ENCODE measurements at regions not wholly inside any gene's neighbourhood (a gene's known extent, or its start where the extent isn't known, plus 50 kb on each side); places are given as distances from the start of the nearest gene placed in this dataset.

- no peak for DNase-seq (ENCODE audit: low read depth in 2 of 2)
Measured at GRCh38 chr2:6418291-6418690, 447.4 kb downstream of the CMPK2 start.

- DNase-seq (ENCODE audit: low read depth in 2 of 2): no peak
Measured at GRCh38 chr2:6421138-6421730, 444.5 kb downstream of the CMPK2 start.

GRCh38 chr2:6421888-6422287 lies 443.8 kb downstream of the CMPK2 start:
- no peak for DNase-seq (ENCODE audit: low read depth in 2 of 2)

GRCh38 chr2:6423157-6423556 lies 442.6 kb downstream of the CMPK2 start:
- DNase-seq (ENCODE audit: low read depth in 2 of 2): no peak

- DNase-seq (ENCODE audit: low read depth in 2 of 2): no peak
Measured at GRCh38 chr2:6423944-6424343, 441.8 kb downstream of the CMPK2 start.

- no peak for DNase-seq (ENCODE audit: low read depth in 2 of 2)
Measured at GRCh38 chr2:6425032-6425431, 440.7 kb downstream of the CMPK2 start.

- no peak for DNase-seq (ENCODE audit: low read depth in 2 of 2)
Measured at GRCh38 chr2:6429210-6429986, 436.3 kb downstream of the CMPK2 start.

- DNase-seq (ENCODE audit: low read depth in 2 of 2): no peak
Measured at GRCh38 chr2:6434438-6434837, 431.3 kb downstream of the CMPK2 start.

GRCh38 chr2:6441800-6442199 lies 423.9 kb downstream of the CMPK2 start:
- no peak for DNase-seq (ENCODE audit: low read depth in 2 of 2)

GRCh38 chr2:6442252-6442985 lies 423.3 kb downstream of the CMPK2 start:
- DNase-seq (ENCODE audit: low read depth in 2 of 2): no peak

- no peak for DNase-seq (ENCODE audit: low read depth in 2 of 2)
Measured at GRCh38 chr2:6443061-6443823, 422.5 kb downstream of the CMPK2 start.

- no peak for DNase-seq (ENCODE audit: low read depth in 2 of 2)
Measured at GRCh38 chr2:6444514-6444913, 421.2 kb downstream of the CMPK2 start.

- no peak for DNase-seq (ENCODE audit: low read depth in 2 of 2)
Measured at GRCh38 chr2:6445156-6445555, 420.6 kb downstream of the CMPK2 start.

- no peak for DNase-seq (ENCODE audit: low read depth in 2 of 2)
Measured at GRCh38 chr2:6446938-6447608, 418.6 kb downstream of the CMPK2 start.

GRCh38 chr2:6448893-6449292 lies 416.8 kb downstream of the CMPK2 start:
- no peak for DNase-seq (ENCODE audit: low read depth in 2 of 2)

- DNase-seq (ENCODE audit: low read depth in 2 of 2): no peak
Measured at GRCh38 chr2:6449343-6449742, 416.4 kb downstream of the CMPK2 start.

GRCh38 chr2:6452702-6453481 lies 412.8 kb downstream of the CMPK2 start:
- no peak for DNase-seq (ENCODE audit: low read depth in 2 of 2)

GRCh38 chr2:6454286-6454990 lies 411.3 kb downstream of the CMPK2 start:
- no peak for DNase-seq (ENCODE audit: low read depth in 2 of 2)

GRCh38 chr2:6459138-6459537 lies 406.6 kb downstream of the CMPK2 start:
- DNase-seq (ENCODE audit: low read depth in 2 of 2): no peak

- DNase-seq (ENCODE audit: low read depth in 2 of 2): no peak
Measured at GRCh38 chr2:6470518-6470917, 395.2 kb downstream of the CMPK2 start.
